Peyer's patch (tissue), 4 donors: ENCODE measurements at regions not wholly inside any gene's neighbourhood (a gene's known extent, or its start where the extent isn't known, plus 50 kb on each side); places are given as distances from the start of the nearest gene placed in this dataset.

Experiments
- DNase-seq, 3 donors: peaks; one replicate each; pipeline ENCODE4 v3.0.0-alpha.2; 2017 to 2019
- H3K27ac ChIP-seq, 4 donors: fragments of 200-600 bp; sonication (generic); one replicate each; pipeline ENCODE4 v1.5.1; 2016 to 2019
- H3K27me3 ChIP-seq, 2 donors: fragments of 200-600 bp; sonication (generic); one replicate each; pipeline ENCODE4 v1.5.1; 2019
- H3K36me3 ChIP-seq, 3 donors: fragments of 200-600 bp; sonication (generic); one replicate each; pipeline ENCODE4 v1.5.1; 2016 to 2019
- H3K4me1 ChIP-seq, 4 donors: fragments of 200-600 bp; sonication (generic); one replicate each; pipeline ENCODE4 v1.5.1; 2016 to 2019
- H3K4me3 ChIP-seq, 4 donors: fragments of 200-600 bp; sonication (generic); 1 replicate in 3 of 4; 2 replicates in 1 of 4; pipeline ENCODE4 v1.5.1; 2016 to 2019; ENCODE audit warnings: mild to moderate bottlenecking in 1 of 4
- H3K9me3 ChIP-seq, 4 donors: fragments of 200-600 bp; sonication (generic); one replicate each; pipeline ENCODE4 v1.5.1; 2016 to 2019; ENCODE audit warnings: mild to moderate bottlenecking in 1 of 4
- CTCF ChIP-seq, 6 experiments: fragments of 450-650 bp in 4 of 6; fragments of 200-600 bp in 2 of 6; sonication (generic) in 1 of 6; IDR thresholded peaks; one replicate each; pipeline ENCODE4 v1.5.1; 2017 to 2019; ENCODE audit warnings: antibody characterized with exemption in 6 of 6, mild to moderate bottlenecking in 3 of 6, moderate library complexity in 1 of 6
- POLR2A ChIP-seq, 2 donors: fragments of 450-650 bp; IDR thresholded peaks; one replicate each; pipeline ENCODE4 v1.5.1; 2017; ENCODE audit warnings: antibody characterized with exemption in 2 of 2, mild to moderate bottlenecking in 2 of 2, moderate library complexity in 2 of 2

- H3K9me3 ChIP-seq: no peaks in the 10 kb centered on the region
These were observed 323.9 kb upstream of the SOX11 start for GRCh38 chr2:5368263-5368662.

GRCh38 chr2:5369510-5369909 lies 322.7 kb upstream of the SOX11 start:
- Histone ChIP-seq H3K27ac (no peak overlapping the region), H3K36me3 (no peaks in the 10 kb centered on the region), H3K4me3 (no peak overlapping the region), H3K4me1 (no peaks in the 10 kb centered on the region), H3K27me3 (no peaks in the 10 kb centered on the region), H3K9me3 (no peaks in the 10 kb centered on the region)
- no peak for TF ChIP-seq POLR2A (IDR thresholded peaks at IDR 0.05)
- TF ChIP-seq CTCF (IDR thresholded peaks at IDR 0.05): no peak
- DNase-seq: no peak

More at GRCh38 chr2:5368263-5368662, 323.9 kb upstream of the SOX11 start:
- Histone ChIP-seq H3K27me3 (no peaks in the 10 kb centered on the region), H3K4me3 (no peak overlapping the region), H3K36me3 (no peaks in the 10 kb centered on the region), H3K27ac (no peak overlapping the region), H3K4me1 (no peaks in the 10 kb centered on the region)
- TF ChIP-seq POLR2A (IDR thresholded peaks at IDR 0.05) (no peak), CTCF (IDR thresholded peaks at IDR 0.05) (no peak)
- no peak for DNase-seq

- H3K27ac ChIP-seq: no peak overlapping the region
- H3K36me3 ChIP-seq: no peaks in the 10 kb centered on the region
- H3K27me3 ChIP-seq: no peaks in the 10 kb centered on the region
- no peak for DNase-seq
- H3K4me3 ChIP-seq: no peak overlapping the region
- TF ChIP-seq CTCF (IDR thresholded peaks at IDR 0.05) (no peak), POLR2A (IDR thresholded peaks at IDR 0.05) (no peak)
- no peaks in the 10 kb centered on the region for H3K4me1 ChIP-seq
- no peaks in the 10 kb centered on the region for H3K9me3 ChIP-seq
These were observed 322.0 kb upstream of the SOX11 start for GRCh38 chr2:5370158-5370557.

- DNase-seq: no peak
- Histone ChIP-seq H3K36me3 (no peaks in the 10 kb centered on the region), H3K4me1 (no peaks in the 10 kb centered on the region), H3K27me3 (no peaks in the 10 kb centered on the region), H3K27ac (no peak overlapping the region), H3K4me3 (no peak overlapping the region), H3K9me3 (no peaks in the 10 kb centered on the region)
- TF ChIP-seq POLR2A (IDR thresholded peaks at IDR 0.05) (no peak), CTCF (IDR thresholded peaks at IDR 0.05) (no peak)
These were observed 320.0 kb upstream of the SOX11 start for GRCh38 chr2:5372141-5372540.

- no peaks in the 10 kb centered on the region for H3K36me3 ChIP-seq
- no peak overlapping the region for H3K27ac ChIP-seq
- DNase-seq: no peak
- H3K27me3 ChIP-seq: no peaks in the 10 kb centered on the region
- no peaks in the 10 kb centered on the region for H3K9me3 ChIP-seq
- TF ChIP-seq CTCF (IDR thresholded peaks at IDR 0.05): no peak
- no peak for TF ChIP-seq POLR2A (IDR thresholded peaks at IDR 0.05)
- no peak overlapping the region for H3K4me3 ChIP-seq
- no peaks in the 10 kb centered on the region for H3K4me1 ChIP-seq
These were observed 319.0 kb upstream of the SOX11 start for GRCh38 chr2:5373200-5373599.

- H3K27ac ChIP-seq: no peak overlapping the region
- no peak for DNase-seq
- TF ChIP-seq CTCF (IDR thresholded peaks at IDR 0.05) (no peak), POLR2A (IDR thresholded peaks at IDR 0.05) (no peak)
- no peak overlapping the region for H3K4me3 ChIP-seq
- no peaks in the 10 kb centered on the region for H3K9me3 ChIP-seq
- no peaks in the 10 kb centered on the region for H3K4me1 ChIP-seq
- no peaks in the 10 kb centered on the region for H3K27me3 ChIP-seq
- no peaks in the 10 kb centered on the region for H3K36me3 ChIP-seq
These were observed 317.4 kb upstream of the SOX11 start for GRCh38 chr2:5374762-5375161.
